ENCODE measurements at regions not wholly inside any gene's neighbourhood (a gene's known extent, or its start where the extent isn't known, plus 50 kb on each side); places are given as distances from the start of the nearest gene placed in this dataset.
"Not testable (repeated sequence)": the region's sequence is repeated elsewhere in the genome, so short reads cannot be mapped to it uniquely, and the experiment has no call there.

DNA sequence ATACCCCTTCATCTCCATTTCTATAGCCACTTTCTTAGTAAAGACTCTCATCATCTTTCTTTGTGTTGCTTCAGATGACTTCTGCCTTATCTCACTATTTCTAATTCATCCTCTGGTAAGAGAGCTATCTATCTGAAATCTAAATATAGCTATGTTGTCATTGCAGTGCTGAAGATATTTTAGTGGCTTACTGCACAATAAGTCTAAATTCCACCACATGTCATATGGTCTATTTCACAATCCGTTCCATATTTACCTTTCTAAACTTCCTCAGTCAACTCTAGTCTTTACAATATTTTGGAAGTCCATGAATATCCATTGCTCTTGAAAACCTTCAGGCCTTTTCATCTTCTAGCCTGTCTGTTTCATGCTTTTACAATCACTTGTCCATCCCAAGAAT lies 465.1 kb upstream of the SLC10A2 start:
- no peak overlapping the region for H3K4me3 ChIP-seq (ENCODE audit: low read depth, low read length)
- DNase-seq (ENCODE audit: low read depth) = no peak

DNA sequence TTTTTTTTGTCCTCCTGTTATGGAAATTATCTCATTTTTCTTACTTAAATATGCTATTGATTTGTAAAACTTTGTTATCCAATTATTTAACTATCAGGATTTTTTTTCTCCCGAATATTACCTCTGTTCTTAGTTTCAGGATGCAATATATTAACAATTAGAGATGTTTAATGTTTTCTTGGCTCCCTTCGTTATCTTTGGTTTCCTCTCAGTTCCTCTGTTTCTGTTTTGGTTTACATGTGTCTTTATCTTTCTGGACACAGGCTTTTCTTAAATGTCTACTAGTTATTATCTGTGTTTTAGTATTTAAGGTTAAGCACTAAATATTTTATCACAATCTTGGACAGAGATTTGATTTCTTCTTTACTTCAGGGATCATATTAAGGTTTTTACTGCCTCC lies 462.2 kb upstream of the SLC10A2 start:
- DNase-seq (ENCODE audit: low read depth) = no peak
- H3K4me3 ChIP-seq (ENCODE audit: low read depth, low read length) = no peak overlapping the region

DNA sequence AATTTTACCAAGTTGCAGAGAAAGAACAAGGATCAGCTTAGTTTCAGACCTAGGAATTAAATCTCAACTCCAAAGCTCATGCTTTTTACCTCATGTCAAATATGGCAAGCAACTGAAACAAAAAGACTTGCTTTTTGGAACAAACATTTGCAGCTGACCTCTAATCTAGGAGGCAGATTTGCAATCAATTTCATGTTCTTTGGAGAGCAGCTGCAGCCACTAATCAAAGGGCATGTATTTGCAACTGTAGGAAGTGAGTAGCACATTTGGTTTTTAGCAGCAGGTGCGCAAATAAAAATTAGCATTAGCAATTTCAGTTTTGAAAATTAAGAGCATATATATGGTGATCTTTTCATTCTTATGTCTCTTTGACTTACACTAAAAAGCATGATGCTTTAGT lies 459.3 kb upstream of the SLC10A2 start:
- DNase-seq (ENCODE audit: low read depth) = no peak
- no peak overlapping the region for H3K4me3 ChIP-seq (ENCODE audit: low read depth, low read length)

DNA sequence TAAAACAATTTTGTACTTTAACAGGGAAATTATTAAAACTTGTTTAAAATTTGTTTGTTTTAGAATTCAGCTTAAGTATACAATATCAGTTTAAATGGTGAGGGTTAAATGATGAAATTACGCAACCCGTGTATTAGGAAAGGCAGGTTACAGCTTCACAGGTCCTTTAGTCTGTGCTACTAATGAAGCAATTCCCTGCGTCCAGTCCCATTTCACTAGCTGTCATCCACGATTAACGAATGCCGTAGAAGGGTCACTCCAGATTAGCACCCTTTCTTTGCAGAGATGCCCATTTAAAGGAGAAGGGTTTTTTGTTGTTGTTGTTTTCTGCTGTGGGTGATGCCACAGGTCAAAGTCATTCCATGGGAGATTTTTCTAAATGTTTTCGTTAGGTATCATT lies 457.6 kb upstream of the SLC10A2 start:
- DNase-seq (ENCODE audit: low read depth) = no peak
- H3K4me3 ChIP-seq (ENCODE audit: low read depth, low read length) = no peak overlapping the region

DNA sequence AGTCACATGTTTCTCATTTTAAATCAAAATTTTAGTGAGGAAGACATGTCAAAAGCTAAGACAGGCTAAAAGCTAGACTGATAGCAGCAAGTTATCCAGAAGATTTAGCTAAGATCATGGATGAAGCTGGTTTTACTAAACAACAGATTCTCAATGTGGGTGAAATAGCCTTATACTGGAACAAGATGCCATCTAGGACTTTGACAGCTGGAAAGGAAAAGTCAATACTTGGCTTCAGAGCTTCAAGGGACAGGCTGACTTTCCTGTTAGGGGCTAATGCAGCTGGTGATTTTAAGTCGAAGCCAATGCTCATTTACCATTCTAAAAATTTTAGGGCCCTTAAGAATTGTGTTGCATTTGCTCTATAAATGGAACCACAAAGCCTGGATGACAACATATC lies 455.3 kb upstream of the SLC10A2 start:
- H3K4me3 ChIP-seq (ENCODE audit: low read depth, low read length) = no peak overlapping the region
- no peak for DNase-seq (ENCODE audit: low read depth)

DNA sequence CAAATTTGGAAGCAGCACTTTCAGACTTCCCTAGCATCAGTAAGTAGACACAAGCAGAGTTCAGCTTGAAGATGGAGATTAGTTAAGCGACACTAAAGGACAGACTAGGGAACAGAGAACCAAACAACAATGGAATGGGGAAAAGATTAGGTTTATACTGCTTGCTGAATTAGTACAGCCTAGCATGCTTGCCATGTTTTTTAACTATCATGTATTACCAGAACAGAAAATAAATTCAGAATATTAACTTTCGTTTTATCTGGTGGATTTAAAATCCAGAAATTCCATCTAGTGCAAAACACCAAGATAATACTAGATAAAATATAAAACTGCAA lies 451.5 kb upstream of the SLC10A2 start:
- DNase-seq (ENCODE audit: low read depth) = no peak
- H3K4me3 ChIP-seq (ENCODE audit: low read depth, low read length) = no peak overlapping the region

DNA sequence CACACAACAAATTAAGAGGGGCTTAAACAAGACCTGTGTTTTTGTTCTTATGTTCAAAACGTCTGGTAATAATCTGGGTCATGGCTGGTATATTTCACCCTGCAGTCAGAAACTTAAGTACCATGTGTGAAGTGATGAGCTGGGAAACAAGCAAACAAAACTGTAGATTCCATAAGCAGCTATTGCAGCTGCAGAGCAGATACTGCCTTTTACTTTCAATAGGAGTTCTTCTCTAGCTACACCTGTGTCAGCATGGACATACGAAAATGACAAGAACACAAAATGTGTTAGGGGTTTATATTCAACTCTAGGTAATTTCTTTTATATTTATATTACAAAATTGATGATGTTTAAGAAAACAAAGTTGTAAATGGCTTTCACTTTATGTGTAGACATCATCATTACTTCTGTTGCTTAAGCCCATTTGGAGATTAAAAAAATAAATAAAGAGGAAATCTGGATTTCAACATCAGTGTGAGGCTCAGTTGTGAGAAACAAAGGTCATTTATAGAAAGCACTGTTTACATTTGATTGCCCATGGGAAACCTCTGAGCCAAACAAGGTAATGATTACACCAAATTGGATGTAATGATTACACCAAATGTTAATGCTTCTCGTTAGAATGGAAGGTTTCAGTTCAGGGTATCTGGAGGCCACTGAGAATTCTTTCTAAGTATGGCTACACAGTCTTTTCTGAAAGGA lies 451.0 kb upstream of the SLC10A2 start:
- DNase-seq (ENCODE audit: low read depth) = no peak
- no peak overlapping the region for H3K4me3 ChIP-seq (ENCODE audit: low read depth, low read length)

DNA sequence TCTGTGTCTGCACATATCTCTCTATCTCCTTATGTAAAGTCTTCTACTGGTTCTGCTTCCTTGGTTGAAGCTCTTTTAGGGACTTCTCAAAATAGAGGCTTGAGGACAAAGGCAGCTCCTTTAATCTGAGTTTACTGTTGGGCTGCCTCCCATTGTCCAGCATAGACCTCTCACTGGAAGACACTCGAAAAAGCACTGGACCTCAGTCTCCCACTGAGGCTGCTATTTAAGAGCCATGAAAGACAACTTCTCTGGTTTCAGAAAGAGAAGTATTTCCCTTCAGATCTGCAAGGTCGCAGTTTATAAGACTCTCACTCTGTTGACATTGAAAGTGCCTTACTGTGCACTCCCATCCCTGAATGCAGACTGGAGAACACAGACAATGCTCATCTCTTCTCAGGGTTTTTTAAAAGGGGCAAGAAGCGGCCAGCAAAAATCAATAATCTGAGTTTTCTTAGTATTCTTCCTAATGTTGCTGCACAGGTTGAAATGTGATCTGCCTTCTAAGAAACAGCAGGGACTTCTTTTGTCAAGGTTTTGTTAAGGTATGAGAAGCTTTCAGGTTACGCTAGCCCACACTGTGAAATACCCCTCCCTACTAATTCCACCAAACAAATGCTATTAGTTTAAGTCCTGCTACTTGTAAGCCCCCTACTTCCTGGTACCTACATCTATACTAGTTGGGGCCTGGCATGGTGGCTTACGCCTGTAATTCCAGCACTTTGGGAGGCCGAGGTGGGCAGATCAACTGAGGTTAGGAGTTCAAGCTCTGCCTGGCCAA lies 450.0 kb upstream of the SLC10A2 start:
- no peak for DNase-seq (ENCODE audit: low read depth)

DNA sequence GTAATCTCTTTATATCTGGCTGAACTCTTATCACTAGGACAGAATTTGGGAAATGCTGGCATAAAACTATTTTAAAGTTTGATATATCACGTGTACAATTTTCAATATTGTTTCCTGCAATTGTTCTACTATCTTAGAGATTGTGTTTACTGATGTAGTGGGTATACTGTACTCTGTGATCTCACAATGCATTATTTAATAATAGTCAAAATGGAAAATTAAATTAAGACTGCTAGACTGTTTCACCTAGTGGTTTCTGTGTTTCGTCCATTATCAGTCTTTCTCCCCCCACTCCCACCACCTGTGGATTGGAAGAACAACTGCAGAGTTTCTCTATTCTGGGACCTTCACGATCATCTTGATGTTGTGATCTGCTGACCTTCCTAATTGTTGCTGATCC lies 449.2 kb upstream of the SLC10A2 start:
- H3K4me3 ChIP-seq (ENCODE audit: low read depth, low read length) = no peak overlapping the region
- no peak for DNase-seq (ENCODE audit: low read depth)

More for the DNA sequence above, 450.0 kb upstream of the SLC10A2 start:
- no peak overlapping the region for H3K4me3 ChIP-seq (ENCODE audit: low read depth, low read length)

DNA sequence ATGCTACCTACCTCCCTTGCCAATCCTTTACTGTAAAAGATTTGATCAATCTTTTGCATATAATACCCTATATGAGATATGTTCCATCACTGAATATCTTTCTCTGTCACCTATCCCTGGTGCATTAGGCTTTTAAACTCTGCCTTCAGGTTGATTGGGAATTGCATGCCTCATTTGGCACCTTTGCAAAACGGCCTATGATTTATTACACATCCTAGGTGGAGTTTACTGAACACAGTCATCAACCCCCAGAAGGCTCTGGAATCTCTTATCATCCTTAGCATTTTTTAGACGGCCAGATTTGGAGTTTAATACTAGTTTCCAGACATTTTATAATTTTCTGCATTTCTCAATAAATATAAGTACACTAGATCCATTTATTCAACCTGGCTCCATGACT lies 448.4 kb upstream of the SLC10A2 start:
- H3K4me3 ChIP-seq (ENCODE audit: low read depth, low read length) = no peak overlapping the region
- DNase-seq (ENCODE audit: low read depth) = no peak

DNA sequence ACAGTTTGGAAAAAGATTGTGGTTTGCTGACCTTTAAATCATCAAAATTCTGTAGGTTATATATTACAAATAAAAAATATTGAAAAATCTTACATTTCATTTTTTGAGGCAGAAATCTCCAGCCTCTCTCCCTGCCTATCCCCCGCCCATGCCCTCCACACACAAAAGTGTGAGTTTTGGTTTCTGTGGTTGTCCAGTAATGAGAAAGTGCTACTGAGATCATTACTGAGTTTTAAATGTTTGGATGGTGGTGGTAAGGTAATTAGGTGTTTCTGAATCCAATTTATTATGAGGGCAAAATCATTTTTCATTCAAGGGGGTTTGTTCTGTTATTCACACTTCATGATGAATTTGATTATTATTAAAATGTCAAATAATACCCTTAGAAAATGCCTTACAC lies 448.0 kb upstream of the SLC10A2 start:
- H3K4me3 ChIP-seq (ENCODE audit: low read depth, low read length) = no peak overlapping the region
- no peak for DNase-seq (ENCODE audit: low read depth)

DNA sequence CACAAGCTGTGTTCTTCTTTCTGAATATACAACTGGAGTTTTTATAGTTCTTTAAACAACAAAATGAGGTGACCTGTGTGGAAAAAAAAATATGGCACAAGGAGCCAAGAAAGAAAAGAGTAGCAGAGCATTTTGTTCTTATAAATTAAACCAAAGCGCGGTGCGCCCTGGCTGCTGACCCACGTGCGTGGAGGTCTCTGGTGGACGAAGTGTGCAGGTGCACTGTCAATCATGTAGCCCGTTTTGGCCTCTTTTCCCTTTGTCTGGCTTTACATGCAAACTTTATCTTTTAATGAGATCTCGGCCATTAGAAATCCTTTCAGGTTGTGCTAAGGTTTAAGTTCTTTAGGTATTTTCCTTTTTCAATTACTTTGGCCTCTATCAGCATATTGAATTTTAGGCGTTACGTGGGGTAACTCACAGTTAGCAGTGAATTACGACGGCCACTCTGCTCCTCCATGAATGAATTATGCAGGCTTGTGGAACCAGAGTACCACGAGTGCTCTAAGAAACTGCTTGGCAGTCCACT lies 443.9 kb upstream of the SLC10A2 start:
- DNase-seq (ENCODE audit: low read depth) = no peak
- H3K4me3 ChIP-seq (ENCODE audit: low read depth, low read length) = no peak overlapping the region

DNA sequence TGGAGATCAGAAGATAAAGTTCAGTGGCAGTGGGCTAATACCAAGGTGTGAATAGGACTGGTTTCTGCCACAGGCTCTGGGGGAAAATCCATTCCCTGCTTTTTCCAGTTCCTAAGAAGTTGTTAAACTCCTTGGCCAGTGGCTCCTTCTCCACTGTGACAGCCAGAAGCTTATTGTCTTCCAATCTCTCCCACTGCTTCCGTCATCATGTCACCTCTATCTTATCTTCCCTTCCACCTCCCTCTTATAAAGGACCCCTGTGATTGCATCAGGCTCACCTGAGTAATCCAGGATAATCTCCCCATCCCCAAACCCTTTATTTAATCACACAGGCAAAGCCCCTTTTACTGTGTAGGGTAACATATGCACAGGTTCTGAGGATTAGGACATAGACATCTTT lies 431.2 kb upstream of the SLC10A2 start:
- H3K4me3 ChIP-seq (ENCODE audit: low read depth, low read length) = no peak overlapping the region
- no peak for DNase-seq (ENCODE audit: low read depth)

DNA sequence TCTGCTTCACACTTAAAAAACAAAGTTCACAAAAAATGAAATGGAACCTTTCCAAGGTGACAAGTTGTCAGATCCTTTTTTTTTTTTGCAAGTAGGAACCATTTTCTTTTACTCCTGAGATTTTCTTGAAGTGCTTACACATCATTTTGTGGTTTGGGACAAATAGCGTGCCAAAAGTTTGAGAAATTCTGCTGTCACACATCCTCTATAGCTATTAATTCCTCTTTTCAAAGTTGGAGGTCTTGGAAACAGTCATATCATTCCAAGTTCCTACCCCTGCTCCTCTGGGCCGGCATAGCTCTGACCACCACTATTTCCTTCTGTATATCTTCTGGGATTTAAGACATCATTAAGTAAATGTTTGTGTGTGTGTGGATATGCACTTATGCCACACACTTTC lies 421.6 kb upstream of the SLC10A2 start:
- H3K4me3 ChIP-seq (ENCODE audit: low read depth, low read length) = no peak overlapping the region
- no peak for DNase-seq (ENCODE audit: low read depth)

DNA sequence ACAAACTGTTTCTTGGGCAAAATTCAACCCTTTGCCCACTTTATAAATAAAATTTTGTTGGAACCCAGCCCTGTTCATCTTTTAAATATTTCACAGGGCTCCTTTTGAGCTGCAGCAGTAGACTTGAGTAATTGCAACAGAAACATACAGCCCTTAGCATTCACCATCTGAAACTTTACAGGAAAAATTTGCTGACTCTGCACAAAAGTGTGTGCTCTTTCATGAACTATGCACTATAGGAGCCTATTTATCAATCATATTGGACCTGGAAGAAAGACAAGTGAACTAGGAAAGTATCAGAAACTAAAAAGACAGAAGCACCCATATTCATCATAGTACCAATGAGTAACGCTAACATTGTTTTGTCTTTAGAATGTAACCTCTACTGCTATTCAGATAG lies 406.9 kb upstream of the SLC10A2 start:
- H3K4me3 ChIP-seq (ENCODE audit: low read depth, low read length) = no peak overlapping the region
- no peak for DNase-seq (ENCODE audit: low read depth)

DNA sequence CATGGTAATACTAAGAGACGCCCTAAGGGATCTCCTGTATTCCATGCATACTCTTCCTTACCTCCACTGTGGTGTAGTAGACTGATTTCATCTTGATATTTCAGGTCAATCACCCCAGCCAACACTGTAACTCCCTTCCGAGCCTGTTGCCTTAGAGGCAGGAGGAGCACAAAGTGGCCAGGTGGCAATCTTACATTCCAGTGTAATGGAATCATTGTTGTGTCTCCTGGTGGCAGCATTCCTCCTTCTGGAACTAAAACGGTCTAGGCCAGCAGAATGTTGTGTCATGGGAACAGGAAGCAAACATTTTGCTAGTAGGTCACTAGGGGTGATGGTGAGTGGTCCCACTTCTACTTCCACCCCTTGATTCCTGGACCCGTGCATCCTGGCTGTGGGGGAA lies 405.7 kb upstream of the SLC10A2 start:
- H3K4me3 ChIP-seq (ENCODE audit: low read depth, low read length) = no peak overlapping the region
- DNase-seq (ENCODE audit: low read depth) = no peak

DNA sequence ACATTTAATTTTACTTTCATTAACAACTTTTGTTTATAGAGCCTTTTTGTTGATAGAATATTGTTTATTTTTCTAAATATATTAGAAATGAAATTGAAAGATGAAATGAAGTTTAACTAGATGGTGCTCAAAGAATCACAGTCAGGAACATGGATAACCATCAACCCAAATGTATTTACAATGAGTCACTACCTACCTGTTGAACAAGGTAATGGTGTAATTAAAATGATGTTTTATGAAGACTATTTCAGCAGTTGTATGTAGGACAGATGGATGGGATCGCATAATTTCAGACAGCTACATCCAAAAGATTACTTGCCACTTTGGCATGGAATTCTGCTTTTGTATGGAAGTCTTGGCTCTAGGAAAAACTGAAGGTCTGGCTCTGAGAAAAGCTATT lies 403.6 kb upstream of the SLC10A2 start:
- H3K4me3 ChIP-seq (ENCODE audit: low read depth, low read length) = no peak overlapping the region
- no peak for DNase-seq (ENCODE audit: low read depth)

DNA sequence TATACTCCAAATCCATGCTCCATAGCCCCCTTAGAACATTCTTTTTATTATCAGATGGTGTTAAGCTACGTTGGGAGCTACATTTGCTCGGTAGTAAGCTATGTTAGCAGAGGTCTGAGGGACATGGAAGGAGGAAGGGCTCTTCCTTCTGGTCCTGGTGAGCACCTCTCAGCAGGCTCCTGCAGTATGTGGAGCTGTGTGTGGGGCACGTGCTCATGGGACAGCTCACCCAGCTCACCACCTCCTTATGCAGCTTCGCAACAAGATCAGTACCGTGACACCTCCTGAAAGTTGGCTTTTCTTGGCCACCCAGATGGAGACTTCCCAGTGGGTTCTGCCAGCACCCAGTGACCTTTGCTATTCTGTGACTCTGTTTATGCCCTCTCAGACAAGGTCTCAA lies 400.5 kb upstream of the SLC10A2 start:
- DNase-seq (ENCODE audit: low read depth) = no peak

DNA sequence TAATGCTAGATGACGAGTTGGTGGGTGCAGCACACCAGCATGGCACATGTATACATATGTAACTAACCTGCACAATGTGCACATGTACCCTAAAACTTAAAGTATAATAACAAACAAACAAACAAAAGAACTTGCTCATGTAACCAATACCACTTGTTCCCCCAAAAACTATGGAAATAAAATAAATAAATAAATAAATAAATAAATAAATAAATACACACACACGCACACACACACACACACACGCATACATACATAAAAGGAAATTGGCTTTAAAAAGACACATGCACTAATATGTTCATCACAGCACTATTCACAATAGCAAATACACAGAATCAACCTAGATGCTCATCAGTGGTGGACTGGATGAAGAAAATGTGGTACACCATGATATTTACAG lies 394.0 kb upstream of the SLC10A2 start:
- not testable (repeated sequence) for DNase-seq (ENCODE audit: low read depth); H3K4me3 ChIP-seq (ENCODE audit: low read depth, low read length)

More for the DNA sequence above, 400.5 kb upstream of the SLC10A2 start:
- H3K4me3 ChIP-seq (ENCODE audit: low read depth, low read length) = no peak overlapping the region

DNA sequence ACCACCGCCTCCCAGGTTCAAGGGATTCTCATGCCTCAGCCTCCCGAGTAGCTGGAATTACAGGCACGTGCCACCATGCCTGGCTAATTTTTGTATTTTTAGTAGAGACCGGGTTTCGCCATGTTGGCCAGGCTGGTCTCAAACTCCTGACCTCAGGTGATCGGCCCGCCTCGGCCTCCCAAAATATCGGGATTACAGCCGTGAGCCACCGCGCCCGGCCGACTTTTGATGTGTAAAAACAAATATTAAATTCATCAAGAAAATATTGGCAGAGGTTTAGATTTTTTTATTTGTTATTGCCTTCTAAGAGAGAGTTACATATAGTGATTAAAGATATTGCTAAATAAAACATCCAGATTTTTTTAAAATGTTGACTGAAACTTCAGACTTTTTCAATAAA lies 390.8 kb upstream of the SLC10A2 start:
- H3K4me3 ChIP-seq (ENCODE audit: low read depth, low read length); DNase-seq (ENCODE audit: low read depth): not testable (repeated sequence)

DNA sequence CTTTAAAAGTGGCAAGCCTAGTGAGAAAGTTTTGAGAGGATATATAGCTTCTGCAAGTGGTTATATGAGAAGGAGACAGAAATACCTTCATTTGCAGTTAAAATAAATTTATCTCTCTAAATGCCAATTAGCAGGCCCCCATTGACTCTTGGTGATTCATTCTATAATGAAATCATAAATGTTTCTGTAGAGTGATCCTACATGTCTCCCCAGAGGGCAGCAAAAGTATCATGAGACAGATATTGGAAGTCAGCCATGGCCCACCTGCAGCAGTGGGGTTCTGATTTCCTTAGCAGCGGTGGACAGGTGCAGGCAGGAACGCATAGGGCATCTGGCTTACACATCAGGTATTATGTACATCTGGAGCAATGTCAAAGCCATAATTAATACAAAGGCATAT lies 385.4 kb upstream of the SLC10A2 start:
- H3K4me3 ChIP-seq (ENCODE audit: low read depth, low read length) = no peak overlapping the region
- no peak for DNase-seq (ENCODE audit: low read depth)

Data from skeletal muscle cell (primary cell).